HG03378 (cell line): ENCODE measurements at regions not wholly inside any gene's neighbourhood (a gene's known extent, or its start where the extent isn't known, plus 50 kb on each side); places are given as distances from the start of the nearest gene placed in this dataset.

ENCODE experiments used
- ATAC-seq: cut with Tn5 transposase; IDR thresholded peaks from one replicate; pipeline ENCODE4 v1.9.1; 2021; ENCODE audit warnings: mild to moderate bottlenecking, moderate library complexity; ENCODE audit not compliant: unreplicated experiment

GRCh38 chr3:43183456-43183855, 77.6 kb upstream of the POMGNT2 start:
- ATAC-seq = no peak

GRCh38 chr3:43181202-43181821, 75.4 kb upstream of the POMGNT2 start:
- no peak for ATAC-seq

DNA sequence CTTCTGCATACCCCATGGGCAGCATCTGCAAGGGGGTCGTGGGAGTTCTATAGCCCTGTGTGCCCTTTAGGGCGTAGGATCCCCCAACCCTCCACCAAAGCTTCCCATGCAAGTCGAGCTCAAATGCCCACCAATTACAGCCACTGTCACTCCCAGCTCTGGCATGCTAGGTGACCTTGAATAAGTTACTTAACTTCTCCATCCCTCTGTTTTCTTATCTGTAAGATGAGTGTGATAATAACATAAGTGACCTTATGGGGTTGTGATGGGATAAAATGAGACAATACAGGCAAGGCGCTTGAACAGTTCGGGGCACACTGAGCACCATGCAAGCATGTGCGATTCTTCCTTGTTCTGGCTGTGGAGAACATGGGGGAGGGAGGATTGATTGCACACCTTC, 74.8 kb upstream of the POMGNT2 start:
- no peak for ATAC-seq

DNA sequence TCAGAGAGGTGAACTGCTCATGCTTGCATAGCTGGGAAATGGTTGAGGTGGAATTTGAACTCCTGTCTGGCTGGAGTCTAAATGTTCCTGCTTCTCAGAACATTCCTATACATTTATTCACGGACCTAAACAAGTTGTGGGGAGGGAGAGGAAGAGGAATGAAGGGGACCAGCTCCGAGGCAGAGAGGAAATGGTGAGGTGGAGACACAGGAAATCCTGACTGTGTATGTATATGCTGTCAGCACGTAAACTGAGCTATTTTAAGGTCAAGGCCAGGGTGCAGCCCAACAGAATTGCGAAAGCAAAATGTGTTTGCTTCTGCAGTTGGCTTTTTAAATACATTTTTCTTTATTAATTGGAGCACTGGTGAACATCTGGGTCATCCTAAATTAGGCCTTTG, 74.1 kb upstream of the POMGNT2 start:
- peak; percentile 55 for ATAC-seq

GRCh38 chr3:43178891-43179366, 73.0 kb upstream of the POMGNT2 start:
- ATAC-seq = no peak

DNA sequence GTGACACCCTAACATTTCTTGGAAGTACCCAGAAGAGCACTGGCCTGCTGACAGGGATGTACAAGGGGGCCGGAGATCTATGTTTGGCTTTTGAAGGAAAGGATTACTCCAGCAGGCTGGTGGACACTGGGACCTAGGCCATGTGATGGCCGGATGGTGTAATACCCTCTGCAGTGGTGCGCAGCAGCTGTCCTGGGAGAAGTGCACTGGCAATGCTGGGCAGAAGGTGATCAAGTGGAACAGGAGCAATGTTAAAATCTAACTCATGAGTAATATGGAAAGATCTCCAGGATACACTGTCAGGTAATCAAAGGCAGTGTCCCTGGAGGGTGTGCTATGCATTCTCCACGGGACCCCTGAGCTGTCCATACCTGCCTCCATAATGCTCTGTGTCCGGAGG, 71.2 kb upstream of the POMGNT2 start:
- ATAC-seq = no peak

GRCh38 chr3:43176666-43177065, 70.8 kb upstream of the POMGNT2 start:
- no peak for ATAC-seq

DNA sequence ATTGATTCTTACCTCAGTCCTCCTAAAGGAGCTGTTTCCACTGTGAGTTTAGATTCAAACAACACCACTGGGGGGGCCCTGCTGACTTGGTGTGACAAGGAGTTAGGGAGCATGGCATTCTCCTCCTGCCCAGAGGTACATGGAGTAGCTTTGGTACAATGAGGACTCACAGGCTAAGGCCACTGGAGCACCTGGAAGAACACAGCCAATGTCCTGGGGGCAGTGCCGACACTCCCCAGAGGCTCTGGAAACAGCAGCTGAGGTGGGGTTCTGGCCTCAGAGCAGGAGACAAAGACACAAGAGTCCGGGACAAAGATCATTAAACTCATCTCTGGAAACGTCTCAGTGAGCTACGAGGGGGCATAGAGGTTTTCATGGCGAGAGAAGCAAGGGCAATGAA, 69.7 kb upstream of the POMGNT2 start:
- no peak for ATAC-seq

GRCh38 chr3:43173949-43174348, 68.1 kb upstream of the POMGNT2 start:
- ATAC-seq = no peak

DNA sequence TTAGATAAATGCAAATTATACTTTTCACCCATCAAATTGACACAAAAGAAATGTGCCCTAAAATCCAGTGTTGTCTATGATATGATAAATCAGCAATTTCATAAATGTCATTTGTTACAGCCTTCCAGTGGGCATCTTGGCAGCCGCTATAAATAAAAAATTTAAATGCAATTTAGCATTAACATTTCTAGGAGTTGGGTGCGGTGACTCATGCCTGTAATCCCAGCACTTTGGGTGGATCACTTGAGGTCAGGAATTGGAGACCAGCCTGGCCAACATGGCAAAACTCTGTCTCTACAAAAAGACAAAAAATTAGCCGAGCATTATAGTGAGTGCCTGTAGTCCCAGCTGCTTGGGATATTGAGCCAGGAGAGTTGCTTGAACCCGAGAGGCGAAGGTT, 65.9 kb upstream of the POMGNT2 start:
- ATAC-seq = no peak

GRCh38 chr3:43170553-43170952, 64.7 kb upstream of the POMGNT2 start:
- ATAC-seq = no peak

- no peak for ATAC-seq
Measured at GRCh38 chr3:43169987-43170386, 64.1 kb upstream of the POMGNT2 start.

DNA sequence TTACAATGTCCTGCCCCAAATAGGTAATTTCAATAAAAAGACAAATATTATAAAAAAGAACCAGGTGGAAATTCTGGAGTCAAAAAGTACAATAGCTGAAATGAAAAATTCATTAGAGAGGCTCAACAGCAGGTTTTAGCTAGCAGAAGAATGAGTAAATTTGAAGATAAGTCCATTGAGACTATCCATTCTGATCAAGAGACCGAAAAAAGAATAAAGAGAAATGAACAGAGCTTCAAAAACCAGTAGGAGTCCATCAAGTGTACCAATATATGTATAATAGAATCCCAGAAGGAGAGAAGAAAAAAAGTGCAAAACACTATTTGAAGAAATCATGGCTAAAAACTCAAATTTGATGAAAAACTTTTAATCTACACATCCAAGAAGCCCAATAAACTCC, 60.5 kb upstream of the POMGNT2 start:
- ATAC-seq = no peak

DNA sequence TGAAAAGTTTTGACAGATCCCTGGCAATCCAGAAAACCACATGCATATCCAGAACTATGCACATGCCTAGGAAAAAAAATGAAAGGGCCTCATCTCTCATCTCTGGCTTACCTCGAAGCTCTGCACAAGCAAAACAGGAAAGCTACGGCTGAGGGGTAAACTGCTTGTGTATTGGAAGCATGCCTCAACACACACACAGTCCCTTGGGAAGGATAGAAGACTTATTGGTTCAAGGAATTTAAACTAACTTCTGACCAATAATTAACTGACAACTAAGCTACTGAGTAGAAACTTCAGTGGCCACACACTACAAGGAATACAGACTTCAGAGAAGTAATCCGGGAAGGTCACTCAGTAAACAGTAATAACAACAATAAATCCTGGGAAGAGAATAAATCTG, 59.9 kb upstream of the POMGNT2 start:
- no peak for ATAC-seq

GRCh38 chr3:43163895-43164493, 58.1 kb upstream of the POMGNT2 start:
- no peak for ATAC-seq

DNA sequence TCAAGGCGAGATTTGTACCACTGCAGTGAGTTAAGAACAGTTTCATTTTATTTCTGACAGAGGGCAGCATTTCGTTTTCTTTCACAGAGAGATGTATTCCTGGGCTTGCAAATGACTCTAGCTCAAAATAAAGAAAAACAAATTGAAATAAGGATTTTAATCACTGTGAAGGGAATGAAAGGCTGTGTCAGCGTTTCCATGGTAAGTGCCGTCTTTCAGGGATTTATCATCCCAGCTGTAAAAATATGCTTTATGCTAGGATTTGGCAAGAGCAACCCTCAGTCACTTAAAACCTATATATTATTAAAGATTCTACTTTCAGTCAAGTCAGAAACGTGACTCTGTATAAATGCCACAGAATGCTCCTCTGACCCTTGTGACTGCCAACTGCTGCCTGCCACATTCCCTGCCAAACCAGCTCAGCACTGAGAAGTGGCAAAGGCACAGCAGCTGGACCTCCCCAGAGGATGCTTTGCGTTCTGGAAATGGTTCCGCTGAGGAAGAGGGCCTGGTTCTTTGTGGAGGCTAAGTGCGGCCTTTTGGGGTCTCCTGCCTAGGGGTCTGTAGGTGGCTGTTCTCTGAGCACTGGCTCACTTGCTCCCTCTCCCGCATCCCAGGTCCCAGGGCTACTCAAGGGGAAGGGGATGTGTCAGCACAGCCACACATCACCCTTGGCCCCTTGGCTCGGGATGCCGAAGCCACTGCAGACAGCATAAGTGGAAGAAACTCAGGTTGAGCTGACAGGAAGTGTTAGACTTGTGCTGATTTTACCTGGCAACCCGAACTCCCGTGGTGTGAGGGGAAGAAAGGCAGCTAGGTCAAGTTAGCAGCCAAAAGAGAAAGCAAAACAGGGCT, 56.6 kb upstream of the POMGNT2 start:
- ATAC-seq = no peak

GRCh38 chr3:43161684-43162229, 55.9 kb upstream of the POMGNT2 start:
- ATAC-seq = no peak

DNA sequence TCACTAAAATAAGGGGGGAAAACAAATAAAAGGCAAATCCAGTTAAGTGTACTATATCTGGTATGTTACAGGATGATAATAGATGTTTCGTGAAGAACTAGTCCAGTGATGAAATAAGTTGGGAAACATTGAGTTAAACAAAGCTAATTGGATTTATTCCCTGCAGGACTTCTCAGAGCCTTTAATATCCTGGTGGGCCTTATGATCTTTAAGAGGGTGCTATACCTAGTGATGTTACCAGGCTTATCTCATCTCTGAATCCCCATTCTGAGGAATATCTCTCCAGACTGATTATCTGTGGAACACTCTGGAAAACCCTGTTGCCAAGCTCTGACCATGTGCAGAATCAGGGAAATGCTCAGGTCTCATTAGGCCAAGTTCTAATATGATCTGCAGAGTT, 54.8 kb upstream of the POMGNT2 start:
- no peak for ATAC-seq

DNA sequence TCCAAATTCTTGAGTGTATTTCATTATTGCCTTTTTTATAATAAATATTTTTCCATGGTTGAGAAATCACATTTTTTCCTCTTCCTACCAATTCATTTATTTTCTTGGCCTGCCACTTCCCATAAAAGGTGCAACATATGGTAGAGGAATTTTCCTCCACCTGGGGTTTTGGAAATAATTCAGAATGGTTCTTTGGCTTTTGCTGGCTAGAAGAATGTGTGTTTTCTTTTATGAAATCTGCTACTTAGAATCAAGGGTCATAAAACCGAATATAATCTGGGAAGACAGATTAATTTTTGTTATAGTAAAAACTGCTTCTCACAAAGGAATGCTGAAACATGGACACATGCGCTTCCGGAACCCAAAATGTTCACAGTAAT, 54.0 kb upstream of the POMGNT2 start:
- ATAC-seq = no peak

DNA sequence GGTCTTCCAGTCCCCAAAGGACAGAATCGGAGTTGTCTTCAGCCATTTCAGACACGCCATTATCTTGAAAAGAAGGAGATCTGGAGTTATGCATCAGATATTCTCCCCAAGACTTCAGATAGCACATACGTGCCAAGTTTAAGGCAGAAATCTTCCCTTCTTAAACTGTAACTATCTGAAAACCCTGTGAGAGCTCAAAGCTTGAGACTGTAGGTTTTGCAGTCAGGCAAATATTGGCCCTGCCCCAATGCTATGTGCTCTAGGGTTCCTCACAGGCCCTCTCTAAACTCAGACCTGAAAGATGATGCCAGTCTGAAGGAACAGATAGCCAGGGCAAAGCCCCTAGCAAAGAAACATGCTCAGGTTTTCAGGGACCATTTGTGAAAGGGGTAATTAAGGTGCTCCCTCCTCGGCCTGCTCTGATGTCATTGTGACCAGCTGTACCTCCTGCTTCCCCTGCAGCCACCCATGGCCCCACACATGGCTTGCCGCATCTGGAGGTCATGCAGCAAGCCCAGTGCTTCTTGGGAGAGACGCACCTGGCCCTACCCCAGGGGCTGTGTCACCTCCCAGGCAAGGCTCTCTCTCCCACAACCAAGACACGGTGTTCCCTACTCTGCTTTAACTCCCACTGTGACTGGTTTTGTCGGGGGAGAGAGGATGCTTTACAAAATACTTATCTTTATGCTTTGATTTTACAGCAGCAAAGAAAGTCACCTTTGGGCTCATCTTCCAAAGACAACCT, 53.4 kb upstream of the POMGNT2 start:
- ATAC-seq = no peak

GRCh38 chr3:43156812-43157455, 51.1 kb upstream of the POMGNT2 start:
- ATAC-seq = no peak
